ENCODE measurements at regions not wholly inside any gene's neighbourhood (a gene's known extent, or its start where the extent isn't known, plus 50 kb on each side); places are given as distances from the start of the nearest gene placed in this dataset.

- no peak for TF ChIP-seq JUND (IDR thresholded peaks at IDR 0.05; ENCODE audit: low read depth)
- DNase-seq (ENCODE audit: low read depth in 1 of 2, low spot score in 1 of 2), result peak in 1 of 2 experiments; percentile 86
- in situ Hi-C loops (cut with HindIII; ENCODE audit: low pct_unique_long_range_greater_than_20kb, low sequenced_read_pairs), result no loop called here
Measured at GRCh38 chr7:22936246-22936645, 77.7 kb downstream of the HYCC1 start.

GRCh38 chr7:22935269-22935668 lies 78.7 kb downstream of the HYCC1 start:
- in situ Hi-C loops (cut with HindIII; ENCODE audit: low pct_unique_long_range_greater_than_20kb, low sequenced_read_pairs), result no loop called here
- DNase-seq (ENCODE audit: low read depth in 1 of 2, low spot score in 1 of 2), result peak in 1 of 2 experiments; percentile 19
- no peak for TF ChIP-seq JUND (IDR thresholded peaks at IDR 0.05; ENCODE audit: low read depth)

GRCh38 chr7:22934473-22935065 lies 79.4 kb downstream of the HYCC1 start:
- DNase-seq (ENCODE audit: low read depth in 1 of 2, low spot score in 1 of 2), result no peak
- TF ChIP-seq JUND (IDR thresholded peaks at IDR 0.05; ENCODE audit: low read depth), result no peak
- in situ Hi-C loops (cut with HindIII; ENCODE audit: low pct_unique_long_range_greater_than_20kb, low sequenced_read_pairs), result no loop called here

- in situ Hi-C loops (cut with HindIII; ENCODE audit: low pct_unique_long_range_greater_than_20kb, low sequenced_read_pairs), result no loop called here
- TF ChIP-seq JUND (IDR thresholded peaks at IDR 0.05; ENCODE audit: low read depth), result no peak
Measured at GRCh38 chr7:22934023-22934422, 79.9 kb downstream of the HYCC1 start.

GRCh38 chr7:22932896-22933295 lies 81.0 kb downstream of the HYCC1 start:
- DNase-seq (ENCODE audit: low read depth in 1 of 2, low spot score in 1 of 2), result no peak
- in situ Hi-C loops (cut with HindIII; ENCODE audit: low pct_unique_long_range_greater_than_20kb, low sequenced_read_pairs), result no loop called here
- no peak for TF ChIP-seq JUND (IDR thresholded peaks at IDR 0.05; ENCODE audit: low read depth)

More at GRCh38 chr7:22934023-22934422, 79.9 kb downstream of the HYCC1 start:
- DNase-seq (ENCODE audit: low read depth in 1 of 2, low spot score in 1 of 2), result no peak

- DNase-seq (ENCODE audit: low read depth in 1 of 2, low spot score in 1 of 2), result no peak
- in situ Hi-C loops (cut with HindIII; ENCODE audit: low pct_unique_long_range_greater_than_20kb, low sequenced_read_pairs), result no loop called here
- no peak for TF ChIP-seq JUND (IDR thresholded peaks at IDR 0.05; ENCODE audit: low read depth)
Measured at GRCh38 chr7:22931011-22931410, 82.9 kb downstream of the HYCC1 start.

- in situ Hi-C loops (cut with HindIII; ENCODE audit: low pct_unique_long_range_greater_than_20kb, low sequenced_read_pairs), result no loop called here
- no peak for TF ChIP-seq JUND (IDR thresholded peaks at IDR 0.05; ENCODE audit: low read depth)
- DNase-seq (ENCODE audit: low read depth in 1 of 2, low spot score in 1 of 2), result no peak
Measured at GRCh38 chr7:22922307-22922706, 91.6 kb downstream of the HYCC1 start.

GRCh38 chr7:22921386-22922086 lies 92.4 kb downstream of the HYCC1 start:
- no peak for TF ChIP-seq JUND (IDR thresholded peaks at IDR 0.05; ENCODE audit: low read depth)
- DNase-seq (ENCODE audit: low read depth in 1 of 2, low spot score in 1 of 2), result no peak
- in situ Hi-C loops (cut with HindIII; ENCODE audit: low pct_unique_long_range_greater_than_20kb, low sequenced_read_pairs), result no loop called here

GRCh38 chr7:22920672-22921071 lies 93.3 kb downstream of the HYCC1 start:
- TF ChIP-seq JUND (IDR thresholded peaks at IDR 0.05; ENCODE audit: low read depth), result no peak
- DNase-seq (ENCODE audit: low read depth in 1 of 2, low spot score in 1 of 2), result peak in 1 of 2 experiments; percentile 40
- in situ Hi-C loops (cut with HindIII; ENCODE audit: low pct_unique_long_range_greater_than_20kb, low sequenced_read_pairs), result no loop called here

GRCh38 chr7:22913158-22913557 lies 90.5 kb upstream of the TOMM7 start:
- no peak for DNase-seq (ENCODE audit: low read depth in 1 of 2, low spot score in 1 of 2)
- TF ChIP-seq JUND (IDR thresholded peaks at IDR 0.05; ENCODE audit: low read depth), result no peak
- in situ Hi-C loops (cut with HindIII; ENCODE audit: low pct_unique_long_range_greater_than_20kb, low sequenced_read_pairs), result no loop called here

- DNase-seq (ENCODE audit: low read depth in 1 of 2, low spot score in 1 of 2), result no peak
- in situ Hi-C loops (cut with HindIII; ENCODE audit: low pct_unique_long_range_greater_than_20kb, low sequenced_read_pairs), result no loop called here
- no peak for TF ChIP-seq JUND (IDR thresholded peaks at IDR 0.05; ENCODE audit: low read depth)
Measured at GRCh38 chr7:22911889-22912288, 89.2 kb upstream of the TOMM7 start.

- DNase-seq (ENCODE audit: low read depth in 1 of 2, low spot score in 1 of 2), result no peak
- TF ChIP-seq JUND (IDR thresholded peaks at IDR 0.05; ENCODE audit: low read depth), result no peak
- in situ Hi-C loops (cut with HindIII; ENCODE audit: low pct_unique_long_range_greater_than_20kb, low sequenced_read_pairs), result no loop called here
Measured at GRCh38 chr7:22909917-22910316, 87.3 kb upstream of the TOMM7 start.

GRCh38 chr7:22907805-22908204 lies 85.2 kb upstream of the TOMM7 start:
- in situ Hi-C loops (cut with HindIII; ENCODE audit: low pct_unique_long_range_greater_than_20kb, low sequenced_read_pairs), result no loop called here
- TF ChIP-seq JUND (IDR thresholded peaks at IDR 0.05; ENCODE audit: low read depth), result no peak
- DNase-seq (ENCODE audit: low read depth in 1 of 2, low spot score in 1 of 2), result no peak
